LHCN-M2 (cell line): ENCODE measurements at regions not wholly inside any gene's neighbourhood (a gene's known extent, or its start where the extent isn't known, plus 50 kb on each side); places are given as distances from the start of the nearest gene placed in this dataset.

Experiments
- DNase-seq: peaks from one replicate; pipeline ENCODE4 v3.0.0-alpha.2; 2012; ENCODE audit warnings: low read depth

GRCh38 chr5:77948476-77948875, 172.3 kb upstream of the TBCA start:
- no peak for DNase-seq

- DNase-seq = no peak
These were observed 170.9 kb upstream of the TBCA start for GRCh38 chr5:77947041-77947428.

DNA sequence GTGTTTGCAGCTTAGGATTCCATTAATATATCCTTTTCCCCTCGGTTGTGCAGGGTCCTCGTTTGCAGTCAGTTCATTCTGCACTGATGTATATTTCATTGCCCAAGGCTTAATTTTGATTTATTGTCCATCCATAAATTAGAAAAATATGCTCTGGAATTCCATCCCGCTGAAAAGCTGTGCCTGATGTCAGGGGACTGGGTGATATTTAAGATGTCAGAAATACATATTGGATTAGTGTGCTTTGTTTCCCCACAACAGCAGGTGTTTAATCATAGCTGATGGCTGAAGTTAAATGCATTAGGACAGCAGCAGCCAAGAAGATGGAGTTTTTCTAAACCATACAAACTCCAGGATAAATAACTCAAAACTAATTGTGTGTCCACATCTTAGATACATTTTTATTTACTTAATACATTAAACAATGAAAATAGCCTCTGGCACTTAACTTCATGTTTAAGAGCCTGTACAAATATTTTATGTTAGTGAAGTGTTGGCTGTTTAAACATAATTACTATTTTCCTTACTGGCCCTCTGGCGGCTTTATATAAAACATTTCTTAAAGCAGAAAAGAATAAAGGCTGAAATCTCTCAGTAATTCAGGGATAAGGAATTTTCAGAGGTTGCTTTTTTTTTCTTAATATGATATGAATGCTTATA, 170.4 kb upstream of the TBCA start:
- DNase-seq = peak; percentile 34

DNA sequence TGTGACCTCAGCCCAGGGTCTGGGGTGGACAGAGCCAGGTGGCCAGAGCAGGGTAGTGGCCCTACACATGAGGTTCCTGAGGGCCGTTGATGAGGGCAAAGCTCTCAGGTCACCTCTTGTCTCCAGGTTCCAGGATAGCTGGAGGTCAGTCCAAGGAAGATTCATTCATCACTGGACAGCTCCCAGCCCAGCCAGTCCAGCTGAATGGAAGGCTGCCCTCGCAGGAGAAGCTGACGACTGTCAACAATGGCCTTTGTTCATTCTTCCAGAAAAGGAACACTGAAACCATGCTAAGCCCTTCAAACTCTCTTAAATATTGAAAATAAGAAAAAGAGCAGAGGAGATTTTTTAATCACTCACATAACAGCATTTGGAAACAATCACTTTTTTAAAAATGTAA, 169.7 kb upstream of the TBCA start:
- peak; percentile 2 for DNase-seq

GRCh38 chr5:77944757-77945340, 168.7 kb upstream of the TBCA start:
- DNase-seq = no peak

GRCh38 chr5:77943851-77944250, 167.7 kb upstream of the TBCA start:
- no peak for DNase-seq

GRCh38 chr5:77942578-77943239, 166.6 kb upstream of the TBCA start:
- no peak for DNase-seq

- no peak for DNase-seq
These were observed 161.1 kb upstream of the TBCA start for GRCh38 chr5:77937015-77937908.

GRCh38 chr5:77936365-77936693, 160.2 kb upstream of the TBCA start:
- no peak for DNase-seq

DNA sequence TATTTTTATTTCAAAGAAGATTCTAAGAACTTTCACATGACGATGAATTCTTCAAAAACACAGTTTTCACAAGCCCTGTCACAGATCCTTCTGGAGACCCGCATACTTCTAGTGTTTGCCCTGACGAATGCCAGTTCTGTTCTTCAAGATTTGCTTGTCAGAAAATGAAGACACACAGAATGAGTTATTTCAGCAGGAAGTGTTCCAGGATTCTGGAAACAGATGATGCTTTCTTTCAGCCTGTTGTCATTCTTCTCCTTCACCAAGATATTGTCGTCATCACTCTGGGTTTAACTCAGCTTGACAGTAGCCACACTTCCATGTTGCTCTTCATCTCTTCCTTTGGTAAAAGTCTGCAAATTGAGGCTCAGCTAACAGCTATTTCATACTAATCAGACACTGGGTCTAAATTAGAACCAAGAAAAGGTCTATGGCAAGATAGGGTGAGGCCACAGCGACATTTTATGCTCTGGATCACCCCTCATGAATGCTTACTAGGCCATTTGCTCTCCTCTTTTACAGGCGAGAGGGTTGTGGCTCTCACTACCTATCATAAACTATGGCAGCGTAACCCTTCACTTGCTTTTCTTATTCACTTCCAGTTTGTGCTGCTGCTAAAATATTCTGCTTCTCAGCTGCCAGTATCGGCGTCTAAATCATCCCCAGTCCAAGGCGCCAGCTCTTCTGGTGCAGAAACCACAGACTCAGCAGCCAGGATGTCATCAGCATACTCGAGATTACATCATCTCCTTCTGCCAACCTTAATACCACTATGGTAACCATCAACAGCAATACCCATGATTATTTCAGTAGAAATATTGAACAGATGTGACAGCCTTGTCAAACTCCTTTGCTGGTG, 159.6 kb upstream of the TBCA start:
- DNase-seq = peak; percentile 64

DNA sequence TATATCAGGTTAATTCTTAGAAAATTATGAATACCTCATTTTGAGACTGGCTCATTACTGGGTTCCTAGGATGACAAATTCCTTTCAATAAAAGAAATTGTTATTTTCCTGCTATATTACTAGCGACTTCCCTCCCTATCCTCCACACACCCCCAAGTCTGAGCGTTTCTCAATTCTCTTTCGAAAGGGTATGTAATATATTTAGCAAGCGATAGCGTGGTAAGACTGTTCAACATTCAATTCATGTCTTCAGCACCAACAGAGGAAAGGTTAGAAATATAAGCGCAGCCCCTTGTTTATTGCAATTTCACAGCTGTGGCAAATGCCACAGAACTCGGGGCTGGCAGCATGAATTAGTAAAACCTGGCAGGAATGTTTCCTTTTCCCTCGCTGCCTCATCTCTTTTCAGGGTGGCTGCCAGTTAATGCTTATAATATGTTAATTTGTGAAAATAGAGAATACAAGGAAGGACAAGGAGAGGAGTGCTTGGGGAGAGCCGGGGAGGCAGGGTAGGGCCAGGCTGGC, 152.7 kb upstream of the TBCA start:
- DNase-seq = no peak

GRCh38 chr5:77926337-77926736, 150.2 kb upstream of the TBCA start:
- no peak for DNase-seq

- DNase-seq = no peak
These were observed 149.4 kb upstream of the TBCA start for GRCh38 chr5:77925503-77925902.

DNA sequence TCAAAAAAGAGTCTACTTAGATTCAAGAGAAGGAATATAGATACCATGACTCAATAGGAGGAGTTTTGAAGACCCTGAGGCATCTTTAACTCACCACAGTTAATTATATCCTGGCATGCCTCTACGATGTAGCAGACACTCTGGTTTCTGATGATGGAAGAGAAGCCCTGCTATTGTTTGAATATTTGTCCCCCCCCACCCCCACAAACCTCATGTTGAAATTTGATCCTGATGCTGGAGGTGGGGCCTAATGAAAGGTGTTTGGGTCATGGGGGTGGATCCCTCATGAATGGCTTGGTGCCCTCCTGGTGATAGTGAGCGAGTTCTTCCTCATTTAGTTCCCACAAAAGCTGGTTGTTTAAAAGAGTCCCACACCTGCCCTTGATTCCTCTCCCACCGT, 147.9 kb upstream of the TBCA start:
- DNase-seq = no peak

DNA sequence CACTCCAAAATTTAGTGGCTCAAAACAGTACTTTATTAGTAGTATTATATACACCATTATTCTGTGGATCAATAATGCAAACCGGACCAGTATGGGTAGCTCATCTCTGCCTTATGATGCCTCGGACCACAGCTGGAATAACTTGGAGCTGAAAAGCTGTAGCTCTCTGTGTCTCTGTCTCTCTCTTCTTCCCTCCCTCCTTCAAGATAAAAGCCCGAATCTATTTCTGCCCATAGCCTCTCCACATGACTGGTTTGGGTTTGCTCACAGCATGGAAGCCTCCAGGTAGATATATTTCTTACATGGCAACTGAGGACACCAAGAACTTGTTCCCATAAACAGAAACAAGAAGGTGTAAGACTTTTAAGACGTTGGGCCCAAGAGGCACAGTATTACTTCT, 147.5 kb upstream of the TBCA start:
- no peak for DNase-seq

GRCh38 chr5:77921094-77921768, 145.1 kb upstream of the TBCA start:
- peak; percentile 23 for DNase-seq

DNA sequence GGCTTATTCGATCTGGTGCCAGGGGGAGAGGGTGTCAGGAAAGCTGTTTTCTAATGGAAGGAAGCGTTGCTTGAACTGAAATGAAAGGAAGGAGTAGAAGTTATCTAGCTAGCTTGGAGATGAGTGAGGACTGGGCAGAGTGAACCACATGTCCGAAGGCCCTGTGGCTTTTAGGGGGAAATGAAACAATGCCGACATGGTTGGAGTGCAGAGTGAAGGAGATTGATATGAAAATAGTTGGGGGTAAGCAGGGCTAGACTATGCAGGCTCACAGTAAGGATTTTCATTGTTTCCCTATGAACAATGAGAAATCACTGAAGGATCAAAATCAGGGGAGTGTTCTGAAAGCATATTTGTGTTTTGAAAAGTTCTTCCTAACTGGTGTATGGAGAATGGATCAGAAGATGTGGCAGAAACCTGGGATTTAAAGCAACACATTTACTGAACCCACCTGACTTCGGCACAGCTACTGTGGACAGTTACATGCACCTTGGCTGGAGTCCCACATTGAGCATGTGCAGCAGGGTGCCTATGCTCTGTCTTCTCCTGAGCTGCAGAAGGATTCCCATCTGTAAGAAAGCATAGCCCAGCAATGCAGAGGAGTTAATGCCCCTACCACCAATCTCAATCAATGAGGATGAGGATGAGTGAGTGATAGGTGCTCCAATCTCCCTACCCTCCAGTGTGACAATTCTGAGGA, 144.4 kb upstream of the TBCA start:
- no peak for DNase-seq

DNA sequence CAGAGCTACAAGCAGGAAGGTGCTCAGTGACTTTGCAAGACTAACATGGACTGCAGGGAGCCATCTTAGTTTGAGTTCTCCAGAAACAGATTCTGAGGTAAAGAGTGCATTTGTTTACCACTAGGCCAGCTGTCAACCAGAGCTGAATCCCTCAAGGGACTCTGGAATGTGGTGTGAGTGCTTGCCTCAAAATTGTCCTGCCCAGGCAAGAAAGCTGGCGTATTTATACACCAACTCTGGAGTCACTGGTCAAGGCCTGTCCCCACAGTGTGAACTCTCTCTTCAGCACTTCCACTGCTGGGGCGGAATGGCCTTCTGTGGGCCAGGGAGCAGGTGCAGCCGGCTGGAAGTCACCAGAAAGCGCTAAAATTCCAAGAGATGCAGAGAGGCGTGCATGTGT, 139.2 kb upstream of the TBCA start:
- DNase-seq = no peak

GRCh38 chr5:77912721-77913120, 136.6 kb upstream of the TBCA start:
- DNase-seq = no peak

DNA sequence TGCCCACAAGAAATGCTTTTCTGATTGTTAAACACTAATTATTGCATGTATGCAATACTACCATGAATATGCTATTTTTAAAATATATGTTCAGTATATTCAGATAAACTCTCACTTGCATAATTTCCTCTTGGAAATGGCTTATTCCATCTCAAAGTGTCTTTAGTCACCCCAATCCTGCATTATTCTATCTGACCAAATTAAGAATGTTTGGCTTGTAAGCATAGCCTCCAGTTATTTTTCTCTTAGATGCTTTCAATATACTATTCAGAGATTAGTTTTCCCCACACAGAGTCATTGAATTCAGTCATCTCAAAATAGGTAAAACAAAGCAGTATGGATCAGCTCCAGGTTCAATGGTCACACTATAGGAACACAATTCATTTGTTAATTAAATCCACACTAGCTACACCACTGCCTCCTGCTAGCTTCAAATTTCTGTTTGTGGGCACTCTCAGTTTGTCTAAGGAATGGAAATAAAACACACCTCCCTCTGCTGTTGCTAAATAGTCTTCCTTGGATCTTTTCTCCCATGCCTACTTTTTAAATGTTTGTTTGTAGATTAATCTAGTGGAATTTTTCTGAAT, 134.6 kb upstream of the TBCA start:
- no peak for DNase-seq
